Stimulated activated CD4-positive, alpha-beta T cell treated with anti-CD3 and anti-CD28 coated beads, Interleukin-15, amount 100 ng/mL, for 48 hours (primary cell): ENCODE measurements at regions not wholly inside any gene's neighbourhood (a gene's known extent, or its start where the extent isn't known, plus 50 kb on each side); places are given as distances from the start of the nearest gene placed in this dataset.
"Not testable (repeated sequence)": the region's sequence is repeated elsewhere in the genome, so short reads cannot be mapped to it uniquely, and the experiment has no call there.

Source experiments
- DNase-seq, 2 donors: peaks; one replicate each; pipeline ENCODE4 v3.0.0-alpha.2; 2020; ENCODE audit warnings: low read depth in 2 of 2

DNA sequence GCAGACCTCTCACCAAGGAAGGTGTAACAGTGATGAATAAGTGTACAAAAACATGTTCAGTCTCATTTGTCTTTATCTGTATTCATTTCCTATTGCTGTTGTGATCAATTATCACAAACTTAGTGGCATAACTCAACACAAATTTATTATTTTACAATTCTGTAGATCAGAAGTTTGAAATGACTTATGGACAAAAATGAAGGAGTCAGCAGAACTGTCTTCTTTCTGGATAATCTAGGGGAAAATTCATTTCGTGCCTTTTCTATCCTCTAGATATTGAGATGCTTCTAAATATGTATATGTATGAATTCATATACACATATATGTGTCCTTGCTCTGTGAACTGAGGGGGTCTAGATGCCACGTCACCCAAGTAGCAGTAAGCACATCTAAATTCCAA is 663.1 kb upstream of the MARCKS start:
- DNase-seq, result no peak

DNA sequence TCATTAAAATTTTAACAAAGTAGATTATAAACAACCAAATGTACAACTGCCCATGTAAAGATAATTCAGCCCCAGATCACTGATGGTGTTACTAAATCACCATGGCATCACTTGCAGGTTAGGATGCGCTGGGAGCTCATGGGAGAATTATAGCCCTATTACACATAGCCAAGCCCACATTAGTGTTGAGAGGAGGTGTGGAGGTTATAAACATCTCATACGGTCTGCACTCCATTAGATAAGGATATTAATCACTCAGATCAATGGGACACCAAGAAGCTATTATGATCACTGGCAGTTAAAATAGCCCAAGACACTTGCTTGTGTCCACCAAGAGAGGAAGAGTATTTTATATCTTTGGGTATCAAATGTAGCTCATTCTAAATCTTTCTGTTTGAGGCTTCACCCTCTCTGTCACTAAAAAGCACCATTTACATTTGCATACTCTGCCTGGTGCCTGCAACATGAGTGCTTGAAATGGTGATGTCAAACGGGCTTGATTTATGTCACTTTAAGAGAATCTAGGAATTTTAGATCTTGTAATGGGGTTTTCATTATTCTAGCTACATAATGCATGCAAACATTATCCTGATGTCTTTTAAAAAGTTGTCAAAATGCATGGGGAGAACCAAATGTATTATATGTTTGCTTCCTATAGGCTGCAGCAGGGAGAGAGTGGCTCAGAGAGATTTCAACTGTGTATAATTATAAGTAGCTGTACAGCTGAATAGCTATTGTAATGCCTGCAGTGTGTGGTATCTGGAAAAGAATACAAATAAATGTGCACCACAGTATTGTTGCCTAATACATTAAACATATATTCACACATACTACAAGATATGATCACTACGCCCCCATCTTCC is 654.1 kb upstream of the MARCKS start:
- DNase-seq, result no peak

DNA sequence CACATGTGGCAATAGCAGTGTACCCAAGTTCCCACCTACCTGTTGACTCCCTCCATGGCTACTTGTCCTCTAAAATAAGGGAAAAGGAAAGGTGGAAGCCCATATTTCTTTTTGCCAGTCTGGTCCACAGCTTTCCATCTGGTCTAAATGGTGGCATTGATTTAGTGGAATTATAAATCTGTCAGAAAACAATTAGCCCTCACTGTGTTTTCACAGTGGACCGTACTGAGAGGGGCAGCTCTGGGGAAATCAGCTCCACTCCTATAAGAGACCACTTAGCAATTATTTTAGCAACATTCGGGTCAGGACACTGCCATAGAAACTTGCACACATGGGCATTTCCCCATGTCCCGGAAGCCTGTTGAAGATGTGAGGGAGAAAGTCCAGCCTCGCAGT is 653.4 kb upstream of the MARCKS start:
- DNase-seq, result no peak

DNA sequence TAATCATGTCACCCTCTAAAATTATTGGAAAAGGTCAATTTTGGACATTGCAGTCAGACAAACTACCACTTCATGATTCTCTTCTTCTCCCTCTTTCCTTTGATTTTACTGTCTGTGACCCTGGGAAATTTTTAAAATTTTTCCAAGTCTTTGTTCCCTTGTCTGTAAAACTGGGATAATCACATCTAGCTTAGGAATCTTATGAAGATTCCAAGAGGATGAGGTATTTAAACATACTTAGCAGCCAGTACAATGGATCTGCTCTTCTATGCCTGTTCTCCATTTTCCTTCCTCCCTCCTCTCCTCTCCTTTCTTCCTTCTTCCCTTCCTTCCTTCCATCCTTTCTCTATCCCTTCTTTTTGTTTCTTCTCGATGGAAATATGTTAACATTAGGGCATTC is 651.6 kb upstream of the MARCKS start:
- DNase-seq, result no peak

DNA sequence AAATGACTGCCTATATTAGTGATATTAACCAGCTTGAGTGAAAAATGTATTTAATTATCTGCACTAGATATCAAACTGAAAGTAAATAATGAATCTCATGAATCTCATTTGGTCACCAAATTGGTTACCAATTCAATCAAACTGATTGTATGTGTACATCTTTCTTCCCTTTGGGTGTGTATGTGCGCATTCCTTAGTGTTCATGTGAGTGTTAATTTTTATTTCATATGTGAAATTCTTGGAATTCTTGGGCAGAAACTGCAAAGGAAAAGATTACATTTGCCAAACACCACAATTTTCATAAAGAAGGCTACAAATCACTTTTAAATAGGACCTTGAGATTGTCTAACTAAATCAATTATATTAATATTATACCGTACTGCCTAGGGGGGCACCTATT is 648.4 kb upstream of the MARCKS start:
- DNase-seq, result no peak

DNA sequence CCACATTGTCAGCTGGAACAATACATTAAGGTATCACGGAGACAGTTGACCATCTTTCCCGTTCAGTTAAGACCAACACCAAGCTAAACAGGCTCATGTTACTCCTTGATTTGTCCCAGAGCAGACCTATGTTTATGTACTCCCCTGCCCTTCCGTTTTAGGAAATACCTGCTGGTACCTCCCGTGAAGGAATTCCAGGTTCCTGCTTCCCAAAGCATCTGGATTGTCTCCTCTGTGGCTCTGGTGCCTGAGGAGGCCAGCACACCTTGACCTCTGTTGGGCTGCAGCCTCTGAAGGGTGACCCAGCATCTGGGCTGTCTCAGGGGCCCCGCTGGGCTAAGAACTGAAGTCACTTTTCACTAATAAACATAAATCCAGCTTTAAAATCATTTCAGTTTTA is 647.8 kb upstream of the MARCKS start:
- no peak for DNase-seq

DNA sequence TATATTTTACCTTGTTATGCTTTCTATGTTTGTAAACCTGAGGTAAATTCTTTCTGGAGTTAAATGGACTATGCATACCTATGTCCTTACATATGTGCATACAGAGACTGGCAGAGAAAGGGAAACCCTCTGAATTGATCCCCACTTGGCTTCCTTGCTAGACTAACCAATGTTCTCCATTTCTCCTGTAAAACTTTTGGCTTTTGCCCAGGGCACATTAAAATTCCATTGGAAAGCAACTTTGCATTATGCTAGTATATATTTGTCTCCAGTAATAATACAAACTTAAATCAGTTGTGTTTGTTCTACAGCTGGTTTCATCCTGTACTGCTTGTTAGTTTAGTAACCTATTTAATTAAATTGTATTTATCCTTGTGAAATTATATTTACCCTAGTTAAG is 646.0 kb upstream of the MARCKS start:
- DNase-seq, result no peak

DNA sequence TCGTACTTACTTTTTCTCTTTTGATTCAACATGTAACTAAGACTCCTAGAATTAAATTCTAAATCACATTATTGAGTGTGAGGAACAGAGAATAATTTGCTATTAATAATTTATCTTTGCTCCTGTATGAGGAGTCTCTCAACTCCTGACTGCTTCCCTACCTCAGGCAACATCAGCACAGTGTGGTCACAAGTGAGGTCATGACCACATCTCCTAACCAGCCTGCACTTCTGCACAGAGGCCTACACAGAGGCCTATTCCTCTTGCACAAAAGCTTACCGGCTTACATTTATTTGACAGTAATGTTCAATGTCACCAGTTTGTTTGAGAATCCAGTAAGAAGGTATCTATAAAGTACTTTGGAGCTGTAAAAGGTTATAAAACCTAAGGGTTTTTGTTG is 637.4 kb upstream of the MARCKS start:
- DNase-seq, result no peak

DNA sequence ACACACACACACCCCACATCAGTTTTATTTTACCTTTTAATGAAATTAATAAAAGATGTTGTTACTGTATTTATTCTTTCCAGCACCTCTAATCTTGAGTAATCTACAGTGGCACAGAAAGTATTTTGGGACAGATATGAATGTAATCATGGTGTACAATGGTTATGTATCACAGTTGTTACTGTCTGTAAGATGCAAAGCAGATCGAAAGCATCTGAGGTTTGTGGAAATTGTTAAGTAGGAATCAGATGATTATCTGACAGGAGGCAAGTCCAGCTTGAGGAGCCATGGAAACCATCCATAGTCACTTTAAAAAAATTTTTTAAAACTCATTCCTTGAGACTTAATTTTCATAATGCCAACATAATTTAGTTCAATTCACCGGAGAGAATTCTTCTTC is 636.3 kb upstream of the MARCKS start:
- DNase-seq, result no peak

DNA sequence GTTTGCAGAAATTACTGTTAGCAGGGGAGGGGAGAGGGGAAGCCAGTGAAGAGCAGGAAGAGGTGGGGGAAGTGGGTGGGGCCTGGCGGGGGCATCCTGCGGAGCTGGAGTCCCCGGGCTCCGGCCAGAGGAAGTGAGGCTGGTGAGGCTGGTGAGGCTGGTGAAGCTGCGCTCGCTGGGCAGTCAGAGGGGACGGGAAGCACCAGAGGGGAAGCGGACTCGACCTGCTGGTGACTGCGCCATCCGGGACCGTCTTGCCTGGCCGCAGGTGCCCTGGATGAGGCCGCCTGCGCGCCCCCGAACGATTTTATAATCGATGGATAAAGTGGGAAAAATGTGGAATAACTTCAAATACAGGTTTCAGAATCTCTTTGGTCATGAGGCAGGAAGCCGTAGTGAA is 635.3 kb upstream of the MARCKS start:
- DNase-seq, result no peak

DNA sequence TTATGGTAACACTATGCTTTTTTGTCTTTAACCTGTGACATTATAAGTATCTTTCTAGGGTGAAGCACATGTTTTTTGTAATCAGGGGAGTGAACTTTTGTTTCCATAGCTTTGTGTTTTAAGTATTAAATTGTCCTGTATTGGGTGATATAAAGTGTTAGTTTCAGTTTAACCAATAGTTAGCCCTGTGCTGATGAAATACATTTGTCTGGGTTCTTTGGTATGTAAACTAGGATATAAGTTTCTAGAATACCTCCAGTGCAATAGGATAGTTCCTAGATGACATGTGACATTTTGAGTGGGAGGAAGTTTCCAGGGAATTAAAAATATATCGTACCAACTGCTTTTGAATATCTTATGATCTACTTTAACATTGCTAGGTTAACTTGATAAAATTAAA is 611.0 kb upstream of the MARCKS start:
- DNase-seq, result no peak

DNA sequence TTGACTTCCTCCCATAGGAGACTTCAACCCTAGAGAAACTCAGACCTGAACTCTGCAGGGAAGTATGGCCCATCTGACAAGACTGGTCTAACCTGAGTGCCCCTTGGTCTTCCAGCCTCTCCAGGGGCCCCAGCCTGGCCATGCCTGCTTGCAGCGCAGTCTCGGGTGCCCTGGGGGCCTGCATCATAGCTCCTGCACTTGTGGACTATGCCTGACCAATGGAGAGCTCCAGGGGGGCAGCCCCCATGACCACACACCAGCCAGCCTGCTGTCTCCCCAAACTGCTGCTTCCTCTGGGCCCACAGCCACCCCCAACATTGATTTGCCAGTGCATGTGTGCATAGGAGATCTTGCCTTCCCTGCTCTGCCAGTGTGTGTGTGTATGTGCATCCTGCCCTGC is 608.6 kb upstream of the MARCKS start:
- no peak for DNase-seq

DNA sequence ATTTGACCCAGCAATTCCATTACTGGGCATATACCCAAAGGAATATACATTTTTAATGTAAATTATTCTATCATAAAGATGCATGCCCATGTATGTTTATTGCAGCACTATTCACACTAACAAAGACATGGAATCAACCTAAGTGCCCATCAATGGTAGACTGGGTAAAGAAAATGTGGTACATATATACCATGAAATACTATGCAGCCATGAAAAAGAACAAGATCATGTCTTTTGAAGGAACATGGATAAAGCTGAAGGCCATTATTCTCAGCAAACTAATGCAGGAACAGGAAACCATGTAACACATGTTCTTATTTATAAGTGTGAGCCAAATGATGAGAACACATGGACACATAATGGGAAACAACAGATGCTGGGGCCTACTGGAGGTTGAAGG is 603.0 kb upstream of the MARCKS start:
- not testable (repeated sequence) for DNase-seq

DNA sequence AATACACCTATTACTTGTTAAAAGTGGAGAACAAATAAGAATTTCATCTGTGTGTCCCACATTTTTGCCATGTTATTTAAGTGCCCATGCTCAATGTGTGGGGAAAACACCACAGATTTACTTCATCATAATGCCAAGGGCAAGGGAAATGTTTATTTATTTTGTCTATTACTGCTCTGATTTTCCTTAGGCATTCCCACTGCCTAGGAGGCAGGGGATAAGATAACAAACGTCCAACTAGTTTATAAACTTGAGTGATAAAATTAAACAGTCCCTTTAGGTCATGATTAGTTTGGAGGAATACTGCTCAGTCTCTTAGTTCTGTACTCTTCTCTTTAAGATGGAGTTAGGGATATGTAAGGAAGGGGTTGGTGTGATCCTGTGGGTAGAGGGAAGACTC is 598.4 kb upstream of the MARCKS start:
- no peak for DNase-seq

DNA sequence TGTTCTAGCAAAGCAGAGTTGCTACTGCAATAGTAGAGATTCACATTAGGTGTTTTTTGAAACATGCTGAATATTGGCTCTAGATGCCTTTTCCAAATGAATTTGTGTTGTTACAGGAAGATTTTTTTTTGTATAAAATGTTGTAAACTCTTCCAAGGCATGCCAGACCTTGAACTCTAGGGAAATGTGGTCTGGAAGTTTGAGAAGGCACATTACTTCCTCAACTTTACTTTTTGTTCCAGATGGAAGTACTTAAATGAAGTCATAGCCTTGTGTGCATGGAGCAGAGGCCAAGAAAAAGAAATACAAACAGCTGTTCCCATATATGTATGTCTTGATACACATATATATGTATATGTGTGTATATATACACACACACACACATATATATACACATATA is 585.7 kb upstream of the MARCKS start:
- DNase-seq, result no peak

DNA sequence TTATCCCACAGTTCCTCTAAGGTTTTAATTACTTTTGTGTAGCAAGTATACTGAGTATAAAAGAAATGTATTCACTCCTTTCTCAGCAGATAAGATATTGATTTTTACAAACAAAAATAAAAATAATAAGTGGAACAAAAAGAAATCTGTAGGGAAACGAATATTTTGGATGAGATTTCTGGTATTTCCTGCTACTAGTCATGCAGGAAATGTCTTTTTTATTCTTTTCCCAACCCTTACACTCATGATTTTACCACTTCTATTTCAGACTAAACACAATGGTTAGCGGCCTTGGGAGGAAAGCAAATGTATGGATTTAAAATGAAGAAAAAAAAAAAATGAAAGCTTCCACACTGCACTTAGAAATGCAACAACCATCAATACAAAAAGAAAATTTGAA is 580.5 kb upstream of the MARCKS start:
- no peak for DNase-seq

DNA sequence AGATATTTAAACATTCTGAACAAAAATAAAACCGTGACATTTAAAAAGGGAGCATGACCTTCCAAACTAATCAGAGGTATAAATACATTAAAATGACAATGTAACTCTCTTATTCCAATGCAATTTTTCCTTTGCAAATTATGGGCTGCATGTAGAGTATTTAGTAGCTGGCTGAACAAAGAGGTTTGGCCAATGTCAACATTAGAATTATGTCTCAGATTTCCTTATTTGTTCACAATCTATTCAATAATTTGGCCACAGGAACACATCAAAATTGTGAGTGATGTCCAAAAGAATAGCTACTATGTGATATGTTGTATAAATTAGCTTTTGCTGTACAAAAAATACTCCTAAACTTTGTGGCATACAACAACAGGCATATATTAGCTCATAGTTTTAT is 580.0 kb upstream of the MARCKS start:
- no peak for DNase-seq

DNA sequence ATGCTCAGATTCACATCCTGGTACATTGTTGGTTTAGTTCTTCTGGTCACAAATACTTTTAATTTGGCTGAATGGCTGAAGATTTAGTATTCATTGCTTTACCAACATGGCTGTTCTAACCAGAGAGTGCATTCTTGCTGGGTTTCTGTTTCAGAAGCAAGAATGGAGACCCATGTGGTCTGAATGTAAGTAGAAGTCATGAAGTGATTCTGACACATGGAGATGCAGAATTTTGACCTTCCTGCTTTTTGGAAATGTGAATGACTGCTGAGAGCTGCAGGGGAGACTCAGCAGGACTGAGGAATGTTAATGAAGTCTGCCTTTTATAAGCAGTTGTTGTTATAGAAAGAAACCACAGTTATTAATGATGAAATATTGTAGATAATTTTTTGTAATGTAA is 576.1 kb upstream of the MARCKS start:
- DNase-seq, result no peak

DNA sequence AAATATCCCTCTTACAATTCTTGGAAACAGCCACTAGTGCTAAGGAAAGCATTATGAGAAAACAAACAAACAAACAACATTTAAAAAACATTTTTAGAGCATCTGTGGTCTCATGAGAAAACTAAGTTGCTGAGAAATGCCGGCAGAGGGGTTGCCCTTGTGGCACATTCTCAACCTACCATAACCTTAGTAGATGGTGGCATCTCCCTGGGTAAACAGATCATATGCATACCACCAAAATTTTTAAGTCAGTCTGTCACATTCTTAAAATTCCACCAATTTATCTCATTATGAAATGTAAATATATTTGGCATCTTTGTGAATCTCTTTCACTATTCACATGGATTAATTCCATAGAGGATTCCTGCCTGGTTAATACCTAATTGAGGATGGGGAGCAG is 575.7 kb upstream of the MARCKS start:
- no peak for DNase-seq

DNA sequence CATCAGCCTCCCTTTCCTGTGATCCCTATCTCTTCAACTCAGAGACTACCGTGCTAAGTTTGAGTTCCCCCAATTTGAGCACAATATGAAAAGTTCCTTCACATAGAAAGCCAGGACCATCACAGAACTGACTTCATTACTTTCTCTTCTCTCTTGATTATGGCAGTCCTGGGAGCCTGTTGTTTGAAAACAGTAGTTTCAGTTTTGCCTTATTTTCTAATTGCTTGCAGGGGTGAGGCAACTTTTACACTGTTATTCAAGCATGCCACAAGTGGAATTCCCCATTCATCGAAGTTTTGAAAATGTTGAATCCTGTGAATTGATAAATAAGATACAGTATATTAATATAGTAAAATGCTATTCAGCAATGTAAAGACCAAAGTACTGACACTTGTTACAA is 569.7 kb upstream of the MARCKS start:
- no peak for DNase-seq

DNA sequence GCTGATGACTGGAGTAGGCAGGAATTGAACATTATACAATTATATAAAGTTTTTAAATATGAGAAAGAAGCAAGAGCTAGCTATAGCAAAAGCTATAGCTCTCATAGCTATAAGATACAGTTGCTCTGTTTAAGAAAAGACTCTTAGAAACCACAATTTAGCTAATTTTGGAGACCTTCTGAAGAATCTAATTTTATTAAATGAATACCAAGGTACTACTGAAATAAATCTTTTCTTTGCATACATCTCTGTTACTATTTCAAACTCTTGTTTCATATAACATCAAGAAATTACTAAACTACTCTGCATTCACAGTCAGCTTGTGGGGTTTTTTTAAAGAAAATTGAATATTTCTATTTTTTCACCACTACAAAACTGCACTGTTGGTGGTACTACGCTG is 568.7 kb upstream of the MARCKS start:
- no peak for DNase-seq

DNA sequence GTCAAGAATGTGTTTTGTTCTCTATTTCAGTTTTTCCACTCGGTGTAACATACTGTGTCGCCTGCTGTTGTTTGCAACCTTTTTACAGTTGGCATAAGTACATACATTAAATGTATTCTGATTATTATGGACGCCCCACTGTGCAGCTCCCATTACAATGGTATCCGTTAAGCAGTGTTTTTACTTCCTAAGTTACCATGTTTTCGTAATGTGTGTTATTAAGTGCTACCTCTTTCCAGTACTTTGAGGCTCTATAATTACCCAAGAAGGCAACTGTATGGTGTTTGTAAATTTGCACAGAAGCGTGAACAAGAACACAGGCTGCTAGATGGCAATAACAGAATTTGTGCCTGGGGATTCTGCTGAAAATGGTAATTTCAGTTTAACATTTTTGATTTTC is 568.0 kb upstream of the MARCKS start:
- no peak for DNase-seq

DNA sequence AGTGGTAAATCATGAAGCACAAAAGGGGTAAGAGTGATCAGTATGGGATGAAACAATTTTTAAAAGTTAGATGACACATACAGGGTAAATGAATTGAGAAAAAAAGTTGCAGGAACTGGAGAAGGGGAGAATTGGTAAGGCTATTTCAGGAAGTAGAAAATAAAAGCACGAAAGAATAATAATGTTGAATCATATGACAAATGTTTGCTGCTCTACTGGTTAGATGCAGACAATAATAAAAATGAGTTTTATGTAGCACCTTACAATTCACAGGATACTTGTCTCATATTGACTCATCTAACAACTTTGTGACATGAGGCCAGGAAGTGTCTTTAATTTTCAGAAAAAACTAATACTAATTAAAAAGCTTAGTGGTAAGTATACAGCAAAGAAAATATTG is 566.5 kb upstream of the MARCKS start:
- no peak for DNase-seq

DNA sequence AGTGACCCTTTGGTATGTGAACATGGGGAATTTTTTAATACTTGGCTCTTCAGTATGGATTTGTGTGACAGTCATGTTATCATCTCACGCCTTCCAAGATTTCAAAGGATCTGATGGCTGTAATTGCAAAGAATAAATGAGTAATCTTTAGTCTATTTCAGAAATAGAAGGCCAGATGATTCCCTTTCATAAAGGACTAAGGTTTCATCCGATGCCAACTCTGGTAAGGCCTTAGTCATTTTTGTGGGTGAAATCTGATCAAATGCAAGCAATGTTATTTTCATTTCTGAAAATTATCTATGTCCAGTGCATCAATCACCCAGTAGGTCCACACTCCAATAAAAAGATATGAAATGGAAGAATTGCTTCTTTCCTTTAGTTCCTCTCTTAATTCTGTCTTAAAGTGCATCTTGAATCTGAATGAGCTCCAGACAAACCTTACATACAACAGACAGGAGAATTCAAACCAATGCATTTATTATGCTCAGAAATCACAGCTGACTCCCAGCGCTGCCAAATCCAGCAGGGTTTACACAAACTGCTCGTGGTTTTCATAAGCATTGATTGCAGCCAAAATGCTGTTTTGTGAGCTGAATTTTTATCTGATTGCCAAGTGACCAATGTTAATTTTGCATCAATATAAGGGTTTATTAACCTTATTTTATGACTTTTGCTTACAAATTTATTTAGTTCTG is 565.2 kb upstream of the MARCKS start:
- DNase-seq, result no peak
